ENCODE measurements at regions not wholly inside any gene's neighbourhood (a gene's known extent, or its start where the extent isn't known, plus 50 kb on each side); places are given as distances from the start of the nearest gene placed in this dataset.

DNA sequence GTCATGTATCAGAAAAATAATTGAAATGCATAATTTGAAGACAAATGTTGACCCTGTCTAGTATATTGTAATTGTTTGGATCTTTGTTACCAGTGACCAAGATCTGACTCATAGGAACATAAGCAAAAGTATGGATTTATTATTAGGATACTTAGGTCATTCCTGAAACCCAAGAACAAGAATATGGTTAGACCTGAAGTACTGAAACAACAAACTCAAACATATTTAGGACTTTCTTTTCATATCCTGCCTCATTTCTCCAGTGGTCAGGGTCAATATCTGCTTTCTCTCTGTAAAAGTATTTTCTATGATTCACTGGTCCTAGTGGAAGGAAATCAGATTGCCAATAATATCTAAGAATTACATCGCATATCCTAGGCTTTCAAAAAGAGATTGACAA is 1937.1 kb upstream of the WWC1 start:
- H3K4me3 Mint-ChIP-seq, result no peak overlapping the region
- no peak for ATAC-seq
- no peaks in the 10 kb centered on the region for H3K36me3 Mint-ChIP-seq
- no peak overlapping the region for H3K27ac Mint-ChIP-seq
- peaks cover 8% of the 10 kb centered on the region for H3K9me3 Mint-ChIP-seq
- no peaks in the 10 kb centered on the region for H3K4me1 Mint-ChIP-seq
- no peaks in the 10 kb centered on the region for H3K27me3 Mint-ChIP-seq

DNA sequence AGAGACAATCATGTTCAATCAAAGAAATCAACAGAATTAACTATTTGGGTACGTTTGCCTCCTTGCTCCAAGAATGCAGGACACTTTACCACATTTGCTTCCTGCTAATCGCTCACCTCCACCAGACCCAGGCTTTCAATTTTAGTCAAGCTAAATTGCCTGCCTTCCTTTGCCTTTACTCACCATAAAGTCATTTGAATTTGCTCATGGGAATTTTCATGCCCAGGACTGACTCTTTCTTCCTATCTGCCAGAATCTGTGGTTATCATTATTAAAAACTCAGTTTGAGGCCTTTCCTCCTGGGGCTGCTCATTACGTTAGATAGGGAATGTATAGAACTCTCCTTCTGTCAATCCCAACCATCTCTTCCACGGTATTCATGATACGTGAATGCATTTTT is 1935.3 kb upstream of the WWC1 start:
- Mint-ChIP-seq H3K9me3 (peaks cover 5% of the 10 kb centered on the region), H3K36me3 (no peaks in the 10 kb centered on the region), H3K4me3 (no peak overlapping the region), H3K27me3 (no peaks in the 10 kb centered on the region), H3K4me1 (no peaks in the 10 kb centered on the region), H3K27ac (no peak overlapping the region)
- no peak for ATAC-seq

DNA sequence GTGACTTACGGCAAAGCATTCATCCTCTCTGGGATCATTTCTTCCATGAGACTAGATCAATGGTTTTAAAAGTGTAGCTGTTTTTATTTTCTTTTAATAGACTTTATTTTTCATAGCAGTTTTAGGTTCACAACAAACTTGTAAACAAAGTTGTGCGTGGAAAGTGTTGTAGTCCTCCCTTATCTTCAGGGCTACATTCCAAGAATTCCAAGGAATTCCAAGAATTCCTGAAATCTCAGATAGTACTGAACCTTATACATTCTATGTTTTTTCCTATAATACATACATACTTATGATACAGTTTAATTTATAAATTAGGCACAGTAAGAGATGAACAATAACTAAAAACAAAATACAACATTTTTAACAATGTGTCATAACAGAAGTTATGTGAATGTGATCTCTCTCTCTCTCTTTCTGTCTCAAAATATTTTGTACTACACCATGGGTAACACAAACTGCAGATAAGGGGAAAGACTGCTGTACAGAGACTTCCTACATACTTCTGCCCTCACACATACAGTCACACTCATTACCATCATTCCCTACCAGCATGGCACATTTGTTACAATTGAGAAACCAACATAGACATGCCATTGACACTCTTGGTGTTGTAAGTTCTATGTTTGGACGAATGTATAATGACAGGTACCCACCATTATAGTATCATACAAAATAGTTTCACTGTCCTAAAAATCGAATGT is 1933.2 kb upstream of the WWC1 start:
- Mint-ChIP-seq H3K4me1 (no peaks in the 10 kb centered on the region), H3K27ac (no peak overlapping the region), H3K27me3 (no peaks in the 10 kb centered on the region), H3K36me3 (no peaks in the 10 kb centered on the region), H3K4me3 (no peak overlapping the region), H3K9me3 (peaks cover 9% of the 10 kb centered on the region)
- no peak for ATAC-seq

DNA sequence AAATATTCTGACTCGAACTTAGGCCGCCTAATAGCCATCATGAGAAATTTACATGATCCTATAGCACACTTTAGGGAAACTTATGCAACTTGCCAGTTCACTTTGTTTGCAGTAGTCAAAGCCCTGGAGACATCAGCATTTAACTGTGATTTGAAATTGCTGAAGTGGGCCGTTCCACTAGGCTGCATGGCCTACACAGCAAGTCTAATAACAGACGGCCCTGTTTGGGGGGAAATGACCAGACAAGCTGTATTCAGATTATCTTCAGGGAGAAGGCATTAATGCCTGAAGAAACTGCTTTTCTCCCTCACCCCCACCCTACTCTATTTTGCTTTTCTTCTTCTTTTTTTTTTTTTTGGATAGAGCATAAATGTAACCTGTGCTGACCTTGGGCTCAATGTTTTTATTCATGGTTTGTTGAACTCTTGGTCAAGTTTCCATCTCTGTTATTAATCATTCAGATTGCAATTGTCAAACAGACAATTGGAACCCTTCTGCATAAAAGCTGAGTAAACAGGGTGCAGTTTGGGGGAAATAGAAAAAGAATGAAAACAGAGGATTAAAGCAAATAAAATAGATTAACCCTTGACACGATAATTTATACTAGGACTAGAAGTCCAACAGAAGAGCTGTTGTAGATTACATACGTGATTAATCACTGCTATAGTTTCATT is 1928.2 kb upstream of the WWC1 start:
- H3K4me3 Mint-ChIP-seq, result no peak overlapping the region
- no peak for ATAC-seq
- no peak overlapping the region for H3K27ac Mint-ChIP-seq
- no peaks in the 10 kb centered on the region for H3K27me3 Mint-ChIP-seq
- H3K36me3 Mint-ChIP-seq, result no peaks in the 10 kb centered on the region
- H3K9me3 Mint-ChIP-seq, result peaks cover 6% of the 10 kb centered on the region
- H3K4me1 Mint-ChIP-seq, result no peaks in the 10 kb centered on the region

DNA sequence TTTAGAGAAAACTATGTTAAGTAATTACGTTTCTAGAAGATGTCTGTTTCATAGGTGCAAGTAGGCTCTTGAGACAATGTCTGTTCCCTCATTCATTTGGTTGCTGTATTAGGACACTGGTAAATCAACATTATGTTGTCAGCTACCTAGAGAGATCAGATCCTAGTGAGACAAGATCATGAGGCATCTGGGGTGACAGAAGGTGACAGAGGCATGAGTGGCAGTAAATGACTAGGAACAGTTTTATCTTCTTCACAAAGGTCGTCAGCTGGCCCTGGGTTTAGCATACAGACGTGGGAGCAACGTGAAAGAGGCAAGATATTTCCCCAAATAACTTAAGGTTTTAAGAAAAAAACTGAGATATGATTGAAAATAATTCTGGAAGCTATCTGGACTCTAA is 1926.3 kb upstream of the WWC1 start:
- H3K9me3 Mint-ChIP-seq, result peaks cover 3% of the 10 kb centered on the region
- H3K4me1 Mint-ChIP-seq, result no peaks in the 10 kb centered on the region
- no peak overlapping the region for H3K27ac Mint-ChIP-seq
- H3K4me3 Mint-ChIP-seq, result no peak overlapping the region
- ATAC-seq, result no peak
- no peaks in the 10 kb centered on the region for H3K36me3 Mint-ChIP-seq
- no peaks in the 10 kb centered on the region for H3K27me3 Mint-ChIP-seq

DNA sequence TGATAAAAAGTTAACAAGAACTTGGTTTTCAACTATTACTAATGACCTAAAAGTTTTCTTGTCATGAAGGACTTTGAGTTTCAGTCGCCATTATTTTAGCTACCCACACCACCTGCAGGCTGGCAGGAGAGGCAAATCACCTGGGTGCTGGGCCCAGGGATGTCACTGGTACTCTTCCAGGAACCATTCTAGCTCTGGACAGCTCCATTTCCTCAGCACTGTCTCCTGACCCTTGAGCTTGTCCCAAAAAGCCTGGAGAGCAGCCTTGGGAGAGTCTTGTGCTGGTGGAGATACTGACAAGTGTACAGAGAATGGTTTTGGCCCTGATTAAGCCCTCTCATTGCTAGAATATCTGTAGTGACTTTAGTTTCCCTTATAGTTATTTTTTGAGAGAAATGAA is 1924.1 kb upstream of the WWC1 start:
- Mint-ChIP-seq H3K4me3 (no peak overlapping the region), H3K27me3 (no peaks in the 10 kb centered on the region), H3K36me3 (no peaks in the 10 kb centered on the region), H3K9me3 (no peaks in the 10 kb centered on the region), H3K27ac (no peak overlapping the region), H3K4me1 (no peaks in the 10 kb centered on the region)
- no peak for ATAC-seq

DNA sequence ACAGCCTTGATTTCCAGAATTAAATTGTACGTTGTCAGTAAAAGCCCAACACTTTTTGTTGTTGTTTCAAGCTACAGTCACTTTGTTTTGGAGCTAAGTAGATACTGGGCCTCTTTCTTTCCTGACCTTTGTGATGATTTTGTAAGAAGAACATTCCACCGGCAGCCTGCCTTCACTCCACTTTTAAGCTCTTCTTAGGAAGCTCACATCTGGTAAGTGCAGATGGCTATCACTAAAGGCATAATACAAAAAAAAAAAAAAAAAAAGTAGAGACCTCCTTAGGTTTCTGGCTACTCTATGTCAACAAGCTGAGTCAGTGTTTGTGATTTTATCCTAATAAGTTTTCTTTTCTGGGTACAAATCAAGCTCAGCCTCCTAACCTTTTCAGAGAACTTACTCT is 1922.1 kb upstream of the WWC1 start:
- Mint-ChIP-seq H3K4me3 (no peak overlapping the region), H3K4me1 (no peaks in the 10 kb centered on the region), H3K27ac (no peak overlapping the region), H3K27me3 (no peaks in the 10 kb centered on the region), H3K36me3 (no peaks in the 10 kb centered on the region), H3K9me3 (no peaks in the 10 kb centered on the region)
- ATAC-seq, result no peak

DNA sequence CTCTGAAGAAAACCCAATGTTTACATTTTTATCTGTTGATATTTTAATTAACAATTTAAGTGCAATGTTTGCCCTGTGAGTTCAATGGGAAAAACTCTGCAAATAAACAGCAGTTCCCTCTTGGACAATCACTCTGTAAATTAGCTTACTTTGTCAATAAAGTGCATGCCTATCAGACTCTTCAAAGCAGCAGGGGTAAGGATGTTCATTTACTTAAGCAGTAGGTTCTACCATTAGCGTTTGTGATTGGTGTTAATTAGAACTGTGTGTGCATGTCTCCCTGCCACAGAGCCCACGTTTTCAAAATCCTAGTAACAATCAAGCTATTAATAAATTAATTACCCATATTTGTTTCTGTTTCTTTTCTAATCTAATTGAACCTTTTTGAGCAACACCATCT is 1921.6 kb upstream of the WWC1 start:
- H3K9me3 Mint-ChIP-seq, result no peaks in the 10 kb centered on the region
- H3K27me3 Mint-ChIP-seq, result no peaks in the 10 kb centered on the region
- no peaks in the 10 kb centered on the region for H3K36me3 Mint-ChIP-seq
- ATAC-seq, result no peak
- no peaks in the 10 kb centered on the region for H3K4me1 Mint-ChIP-seq
- no peak overlapping the region for H3K4me3 Mint-ChIP-seq
- H3K27ac Mint-ChIP-seq, result no peak overlapping the region

DNA sequence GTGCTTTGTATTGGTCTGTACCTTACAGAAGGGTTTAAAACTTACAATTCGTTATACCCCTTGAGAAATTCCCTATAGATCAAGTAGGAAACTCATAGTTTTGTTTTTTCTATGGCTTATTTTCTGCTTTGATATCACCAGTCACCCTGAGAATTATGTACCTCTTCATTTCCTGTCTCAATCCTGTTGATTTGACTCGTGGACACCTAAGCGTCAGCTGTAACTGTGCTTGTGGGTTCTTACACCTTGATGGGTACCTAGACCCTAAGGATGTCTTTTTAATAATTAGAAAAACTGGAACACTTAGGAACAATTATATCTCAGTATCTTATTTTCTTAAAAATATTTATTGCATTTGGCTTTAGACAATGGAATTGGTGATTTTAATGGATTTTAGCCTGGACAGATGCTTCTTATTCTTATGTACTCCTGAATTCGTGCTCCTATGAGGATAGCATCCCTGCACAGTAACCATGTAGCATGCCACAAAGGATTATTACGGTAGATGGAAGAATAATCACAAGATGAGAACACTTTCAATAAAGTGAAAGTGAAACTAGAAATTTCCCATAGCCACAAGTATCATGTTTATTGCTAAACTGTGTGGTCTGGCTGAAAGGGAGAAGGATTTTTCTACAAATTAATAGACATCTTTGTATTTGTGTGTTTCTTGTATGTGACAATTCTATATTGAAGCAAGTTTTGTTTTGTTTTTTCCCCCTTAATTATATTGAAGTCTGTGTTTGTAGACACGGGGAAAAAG is 1920.3 kb upstream of the WWC1 start:
- ATAC-seq, result no peak
- no peak overlapping the region for H3K27ac Mint-ChIP-seq
- H3K27me3 Mint-ChIP-seq, result no peaks in the 10 kb centered on the region
- no peaks in the 10 kb centered on the region for H3K36me3 Mint-ChIP-seq
- H3K9me3 Mint-ChIP-seq, result no peaks in the 10 kb centered on the region
- no peak overlapping the region for H3K4me3 Mint-ChIP-seq
- H3K4me1 Mint-ChIP-seq, result no peaks in the 10 kb centered on the region

DNA sequence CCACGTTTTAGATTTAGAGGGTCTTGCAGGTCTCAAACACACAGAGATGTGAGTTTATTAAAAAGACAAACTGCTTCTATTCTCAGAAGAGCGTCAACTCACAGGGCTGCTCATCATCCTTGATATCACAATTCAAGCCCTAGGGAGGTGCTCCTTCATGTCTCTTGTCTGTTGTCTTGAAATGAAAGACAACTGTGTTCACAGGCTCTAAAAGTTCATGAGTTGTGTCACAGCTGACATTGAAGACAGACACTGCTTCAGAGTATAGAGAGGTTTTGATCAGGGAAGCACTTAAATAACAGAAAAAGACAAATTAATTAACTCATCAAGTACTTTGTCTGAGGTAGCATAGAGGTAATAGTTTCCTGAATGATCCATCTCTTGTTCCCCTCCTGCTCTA is 1917.6 kb upstream of the WWC1 start:
- Mint-ChIP-seq H3K27me3 (no peaks in the 10 kb centered on the region), H3K4me1 (no peaks in the 10 kb centered on the region), H3K36me3 (no peaks in the 10 kb centered on the region), H3K27ac (no peak overlapping the region), H3K4me3 (no peak overlapping the region), H3K9me3 (no peaks in the 10 kb centered on the region)
- ATAC-seq, result no peak

DNA sequence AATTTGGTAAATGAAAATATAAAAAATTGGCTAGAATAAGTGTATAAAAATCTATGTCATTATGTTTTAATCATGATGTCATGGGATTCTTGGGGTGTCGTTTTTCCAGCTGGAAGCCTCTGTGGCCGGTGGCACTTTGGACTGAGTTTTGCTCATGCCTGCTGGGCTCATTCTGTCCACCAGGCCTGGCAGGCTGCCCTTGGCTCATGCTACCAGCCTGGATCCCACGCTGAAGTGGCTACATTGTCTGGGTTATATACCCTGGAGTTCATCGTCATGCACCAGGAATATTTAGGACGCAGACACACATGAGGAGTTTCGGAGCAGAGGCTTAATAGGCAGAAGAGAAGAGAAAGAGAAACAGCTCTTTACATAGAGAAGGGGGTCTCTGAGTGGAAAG is 1913.7 kb upstream of the WWC1 start:
- Mint-ChIP-seq H3K4me1 (no peaks in the 10 kb centered on the region), H3K4me3 (no peak overlapping the region), H3K27ac (no peak overlapping the region), H3K27me3 (no peaks in the 10 kb centered on the region), H3K9me3 (peaks cover 8% of the 10 kb centered on the region), H3K36me3 (no peaks in the 10 kb centered on the region)
- no peak for ATAC-seq

DNA sequence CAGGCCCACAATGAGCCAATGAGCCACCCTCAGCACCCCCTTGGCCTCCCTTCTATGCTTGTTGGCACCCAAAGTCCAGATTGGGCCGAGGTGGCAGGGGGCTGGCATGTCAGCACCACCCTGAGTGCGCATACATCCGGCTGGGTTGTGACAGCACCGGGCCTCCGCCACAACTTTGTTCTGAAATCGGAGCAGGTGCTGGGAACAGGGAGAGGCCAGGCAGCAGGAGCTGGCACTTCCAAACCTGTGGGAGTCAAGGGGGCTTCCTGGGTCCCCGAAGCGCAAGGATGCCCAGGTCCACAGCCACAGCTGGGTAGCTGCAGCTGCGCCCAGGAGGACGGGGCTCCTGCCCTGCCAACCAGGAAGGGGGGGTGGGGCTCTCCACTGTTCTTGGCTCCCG is 1911.9 kb upstream of the WWC1 start:
- no peaks in the 10 kb centered on the region for H3K4me1 Mint-ChIP-seq
- H3K27ac Mint-ChIP-seq, result no peak overlapping the region
- ATAC-seq, result no peak
- H3K36me3 Mint-ChIP-seq, result no peaks in the 10 kb centered on the region
- H3K27me3 Mint-ChIP-seq, result no peaks in the 10 kb centered on the region
- H3K4me3 Mint-ChIP-seq, result no peak overlapping the region
- peaks cover 8% of the 10 kb centered on the region for H3K9me3 Mint-ChIP-seq

DNA sequence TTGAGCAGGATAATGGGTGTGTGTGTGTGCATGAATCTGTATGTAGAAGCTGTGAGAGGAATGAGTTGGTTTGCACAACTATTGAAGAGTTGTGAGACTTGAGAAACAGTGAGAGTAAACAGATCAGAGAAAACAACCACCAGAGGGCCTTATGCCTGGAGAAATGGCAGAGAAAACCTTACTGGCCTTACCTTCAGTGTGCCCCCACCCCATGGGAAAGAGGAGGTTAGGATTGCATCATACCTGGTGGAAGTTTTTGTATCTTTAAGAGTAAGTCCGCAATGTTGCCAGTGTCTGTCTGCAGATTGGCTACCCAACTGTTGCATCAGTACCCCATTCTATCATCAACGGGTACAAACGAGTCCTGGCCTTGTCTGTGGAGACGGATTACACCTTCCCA is 1909.4 kb upstream of the WWC1 start:
- Mint-ChIP-seq H3K27ac (no peak overlapping the region), H3K4me3 (no peak overlapping the region), H3K9me3 (peaks cover 8% of the 10 kb centered on the region), H3K4me1 (no peaks in the 10 kb centered on the region), H3K36me3 (no peaks in the 10 kb centered on the region), H3K27me3 (no peaks in the 10 kb centered on the region)
- no peak for ATAC-seq

DNA sequence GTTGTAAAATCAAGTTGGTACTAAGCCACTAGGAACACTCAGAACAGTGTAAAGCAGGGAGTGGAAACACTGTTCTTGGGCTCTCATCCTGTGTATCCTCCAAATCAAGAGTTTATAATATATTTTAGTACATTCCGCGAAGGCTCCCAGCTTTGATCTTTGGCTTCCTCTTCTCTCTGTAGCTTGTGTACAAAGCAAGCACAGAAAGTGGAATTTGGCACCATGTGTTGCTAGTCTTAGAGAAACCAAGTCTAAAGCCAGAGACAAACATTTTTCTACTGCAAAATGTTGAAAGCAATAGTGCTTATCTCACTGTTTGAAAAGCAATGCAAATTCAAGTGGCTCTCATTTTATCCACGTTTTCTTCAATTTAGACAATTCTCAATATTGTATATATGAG is 1893.3 kb upstream of the WWC1 start:
- no peak overlapping the region for H3K4me3 Mint-ChIP-seq
- H3K9me3 Mint-ChIP-seq, result peaks cover 2% of the 10 kb centered on the region
- ATAC-seq, result no peak
- H3K4me1 Mint-ChIP-seq, result no peaks in the 10 kb centered on the region
- no peaks in the 10 kb centered on the region for H3K36me3 Mint-ChIP-seq
- H3K27ac Mint-ChIP-seq, result no peak overlapping the region
- H3K27me3 Mint-ChIP-seq, result no peaks in the 10 kb centered on the region

DNA sequence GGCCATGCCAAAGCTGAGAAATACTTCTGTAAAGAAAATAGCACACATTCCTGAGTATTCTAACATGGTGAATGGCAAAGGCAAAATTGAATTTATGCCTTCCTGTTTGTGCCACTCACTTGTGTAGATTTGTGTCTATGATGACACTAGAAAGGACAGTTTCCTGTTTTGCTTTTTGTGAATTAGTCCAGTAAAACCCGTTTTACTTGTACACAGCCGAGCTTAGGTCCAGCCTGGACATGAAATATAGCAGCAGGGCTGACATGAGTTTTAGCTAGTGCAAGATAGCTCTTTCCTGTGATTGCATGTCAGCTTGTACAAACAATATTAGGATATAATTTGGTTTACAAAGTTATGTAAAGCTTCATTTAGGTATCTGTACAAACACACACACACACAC is 1891.7 kb upstream of the WWC1 start:
- no peak overlapping the region for H3K27ac Mint-ChIP-seq
- no peaks in the 10 kb centered on the region for H3K36me3 Mint-ChIP-seq
- peaks cover 6% of the 10 kb centered on the region for H3K9me3 Mint-ChIP-seq
- no peaks in the 10 kb centered on the region for H3K27me3 Mint-ChIP-seq
- no peaks in the 10 kb centered on the region for H3K4me1 Mint-ChIP-seq
- H3K4me3 Mint-ChIP-seq, result no peak overlapping the region
- no peak for ATAC-seq

DNA sequence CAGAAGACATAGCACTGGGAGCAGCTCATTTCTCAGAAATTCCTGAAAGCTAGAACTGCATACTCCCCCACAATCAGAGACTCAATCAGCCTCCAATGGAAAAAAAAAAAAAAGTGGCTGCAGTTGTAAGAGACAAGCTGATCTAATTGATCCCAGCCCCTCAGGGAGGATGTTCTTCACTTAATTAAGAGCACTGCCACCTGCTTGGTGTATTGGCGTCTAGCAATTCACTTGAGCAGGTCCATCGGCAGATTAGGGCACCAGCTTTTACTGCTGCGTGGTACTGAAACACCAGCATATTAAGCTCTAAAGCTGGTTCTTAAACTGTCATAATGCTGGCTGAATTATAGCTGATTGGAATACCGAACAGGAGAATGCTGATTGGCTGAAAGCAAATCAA is 1890.1 kb upstream of the WWC1 start:
- Mint-ChIP-seq H3K4me3 (no peak overlapping the region), H3K27me3 (no peaks in the 10 kb centered on the region), H3K9me3 (peaks cover 4% of the 10 kb centered on the region), H3K4me1 (no peaks in the 10 kb centered on the region), H3K36me3 (no peaks in the 10 kb centered on the region), H3K27ac (no peak overlapping the region)
- ATAC-seq, result no peak
